HCT116 (cell line): ENCODE measurements at regions not wholly inside any gene's neighbourhood (a gene's known extent, or its start where the extent isn't known, plus 50 kb on each side); places are given as distances from the start of the nearest gene placed in this dataset.

ENCODE experiments used
- ATAC-seq: fragments of 200-7000 bp; cut with Tn5 transposase; 2 replicates; pipeline ENCODE4 v1.9.1; 2020; ENCODE audit warnings: mild to moderate bottlenecking, moderate library complexity
- BruUV-seq: library from RNA; stranded (reverse); fragments of 400-500 nt; replicated peaks from 2 replicates; lab custom pipeline; 2021; lab: Mats Ljungman, UMichigan
- CTCF ChIA-PET: fragments of 300-600 bp; sonication (Branson Sonifier 250); formaldehyde crosslinking; loops from one replicate; lab custom pipeline; 2021; ENCODE audit warnings: antibody characterized with exemption; lab: Charles Lee
- POLR2A ChIA-PET: fragments of 300-600, 350-600 bp; sonication (Branson Sonifier 250); formaldehyde crosslinking; loops from one replicate; lab custom pipeline; 2021; ENCODE audit warnings: antibody characterized with exemption; lab: Charles Lee
- RAD21 ChIA-PET, 2 experiments: fragments of 300-600 bp; sonication (Branson Sonifier 250); formaldehyde crosslinking; loops; one replicate each; lab custom pipeline; 2023; ENCODE audit warnings: low total read pairs in 2 of 2; ENCODE audit not compliant: uncharacterized antibody in 2 of 2, unreplicated experiment in 2 of 2, low non-redundant PET in 1 of 2; lab: Charles Lee
- DNase-seq: peaks from one replicate; pipeline ENCODE4 v3.0.0-alpha.2; 2010; ENCODE audit warnings: low read depth, low spot score
- H2AFZ ChIP-seq: fragments of 200-600 bp; shearing (Covaris generic), sonication (generic); 2 replicates; pipeline ENCODE4 v1.6.1; 2017; ENCODE audit warnings: low read depth, mixed run types, mixed read lengths, antibody characterized with exemption, low read length; ENCODE audit not compliant: poor library complexity, severe bottlenecking
- H3K27ac ChIP-seq: 2 replicates; pipeline ENCODE4 v1.5.1; 2012; ENCODE audit warnings: low read depth, low read length
- H3K27me3 ChIP-seq: fragments of 200-600 bp; sonication (generic); 2 replicates; pipeline ENCODE4 v1.6.1; 2016; ENCODE audit warnings: mixed run types, low read length, mixed read lengths; ENCODE audit not compliant: insufficient read depth
- H3K36me3 ChIP-seq, 2 experiments: fragments of 200-500 bp in 1 of 2; fragments of 200-600 bp in 1 of 2; sonication (Bioruptor generic) in 1 of 2; sonication (generic) in 1 of 2; 2 replicates each; pipeline versions ENCODE4 v1.5.1 to v1.6.1; 2014 to 2016; ENCODE audit warnings: low read length in 2 of 2, inconsistent platforms in 1 of 2, mixed read lengths in 1 of 2, mixed run types in 1 of 2; ENCODE audit not compliant: insufficient read depth in 2 of 2, control insufficient read depth in 1 of 2
- H3K4me1 ChIP-seq, 2 experiments: fragments of 200-600 bp in 1 of 2; sonication (generic) in 1 of 2; 2 replicates each; pipeline versions ENCODE4 v1.5.1 to v1.6.1; 2012 to 2017; ENCODE audit warnings: low read length in 2 of 2, inconsistent platforms in 1 of 2, mild to moderate bottlenecking in 1 of 2, mixed read lengths in 1 of 2, mixed run types in 1 of 2, moderate library complexity in 1 of 2; ENCODE audit not compliant: insufficient read depth in 2 of 2, control insufficient read depth in 1 of 2
- H3K4me2 ChIP-seq: fragments of 200-600 bp; sonication (generic); 2 replicates; pipeline ENCODE4 v1.6.1; 2017; ENCODE audit warnings: mixed run types, low read length, mixed read lengths
- H3K4me3 ChIP-seq, 2 experiments: fragments of 200-600 bp in 1 of 2; sonication (generic) in 1 of 2; replicated peaks in 1 of 2; 2 replicates each; pipeline ENCODE4 v1.5.1; 2011 to 2016; ENCODE audit warnings: low read length in 2 of 2, control low read depth in 1 of 2, low read depth in 1 of 2, mild to moderate bottlenecking in 1 of 2, mixed read lengths in 1 of 2, mixed run types in 1 of 2
- H3K79me2 ChIP-seq: fragments of 200-600 bp; sonication (generic); 2 replicates; pipeline ENCODE4 v1.6.1; 2017; ENCODE audit warnings: mild to moderate bottlenecking, mixed run types, low read length, moderate library complexity, mixed read lengths; ENCODE audit not compliant: insufficient read depth
- H3K9ac ChIP-seq: fragments of 200-600 bp; sonication (generic); 2 replicates; pipeline ENCODE4 v1.6.1; 2016; ENCODE audit warnings: low read length, mixed read lengths
- H3K9me2 ChIP-seq: fragments of 200-600 bp; sonication (generic), shearing (Covaris generic); 2 replicates; pipeline ENCODE4 v1.6.1; 2017; ENCODE audit warnings: mixed run types, mild to moderate bottlenecking, moderate library complexity; ENCODE audit not compliant: insufficient read depth
- H3K9me3 ChIP-seq, 2 experiments: fragments of 200-500 bp in 1 of 2; fragments of 200-600 bp in 1 of 2; sonication (Bioruptor generic) in 1 of 2; sonication (generic) in 1 of 2; 2 replicates each; pipeline ENCODE4 v1.6.1; 2014 to 2017; ENCODE audit warnings: low read length in 2 of 2, mixed read lengths in 2 of 2, inconsistent platforms in 1 of 2, low read depth in 1 of 2, mild to moderate bottlenecking in 1 of 2, mixed run types in 1 of 2, moderate library complexity in 1 of 2; ENCODE audit not compliant: control insufficient read depth in 1 of 2, insufficient read depth in 1 of 2
- H4K20me1 ChIP-seq: fragments of 200-600 bp; sonication (generic), shearing (Covaris generic); 2 replicates; pipeline ENCODE4 v1.6.1; 2017; ENCODE audit warnings: mixed run types, mild to moderate bottlenecking, moderate library complexity; ENCODE audit not compliant: insufficient read depth
- CEBPB ChIP-seq: IDR thresholded peaks from 2 replicates; pipeline ENCODE4 v1.6.1; 2012; ENCODE audit warnings: low read depth
- POLR2AphosphoS5 ChIP-seq: IDR thresholded peaks from 2 replicates; pipeline ENCODE4 v1.6.1; 2011; ENCODE audit warnings: mild to moderate bottlenecking, low read depth, low read length, moderate library complexity
- RAD21 ChIP-seq: IDR thresholded peaks from 2 replicates; pipeline ENCODE4 v1.6.1; 2012; ENCODE audit warnings: low read depth, mild to moderate bottlenecking
- intact Hi-C: fragments of 100-400 bp; cut with micrococcal nuclease; formaldehyde crosslinking; loops from 2 replicates; pipeline ENCODE4 v1.10.0; 2022
- TF ChIP-seq, protein P1 (sequence below): IDR thresholded peaks from 2 replicates; pipeline ENCODE4 v1.6.1; 2012; ENCODE audit warnings: low read depth
- TF ChIP-seq, protein P2 (sequence below): IDR thresholded peaks from 2 replicates; pipeline ENCODE4 v1.6.1; 2012
- TF ChIP-seq, protein P3 (sequence below): IDR thresholded peaks from 2 replicates; pipeline ENCODE4 v1.6.1; 2012

DNA sequence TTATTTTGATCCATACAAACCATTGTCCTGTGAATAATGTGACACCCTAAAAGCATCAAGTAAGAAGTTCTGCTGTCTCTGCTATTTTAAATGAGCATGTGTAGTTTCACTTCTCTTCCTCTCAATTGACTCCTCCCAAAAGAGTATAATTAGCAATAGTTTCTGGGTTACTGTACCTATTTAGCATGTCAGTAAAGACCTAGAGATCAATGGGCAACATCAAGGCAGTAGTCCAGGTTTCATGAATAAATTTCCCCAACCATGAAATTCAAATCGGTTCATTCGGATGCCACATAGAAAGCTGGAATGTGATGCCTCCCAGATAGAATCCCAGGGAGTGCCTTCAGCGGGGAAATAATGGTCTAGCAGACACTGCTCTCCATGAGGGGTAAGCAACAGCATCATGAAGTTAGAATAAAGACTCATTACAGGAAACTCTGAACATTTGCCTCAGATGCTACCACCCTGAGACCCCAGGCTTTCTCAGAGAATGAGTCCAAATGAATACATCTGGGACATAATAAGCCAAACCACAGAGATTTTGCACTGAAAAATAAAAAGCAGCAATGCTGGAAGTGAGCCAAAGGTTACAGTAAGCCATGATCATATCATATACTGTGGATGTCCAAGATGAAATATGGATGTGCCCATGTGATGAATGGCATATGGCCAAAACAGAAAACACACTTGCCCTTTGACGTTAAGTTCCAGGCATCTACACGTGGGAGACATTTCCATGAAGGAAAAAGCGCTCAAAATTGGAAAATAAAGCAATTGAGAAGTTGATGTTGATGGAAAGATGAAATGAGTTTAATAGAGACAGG, 1107.0 kb upstream of the SEMA6A start:
- H3K4me1 ChIP-seq = 0 out of 4 replicates have a peak, but pooled peaks cover 3 to 5% of the 10 kb centered on the region in 2 experiments
- no peak overlapping the region for H3K27ac ChIP-seq
- no peaks in the 10 kb centered on the region for H3K27me3 ChIP-seq
- no peak overlapping the region for H2AFZ ChIP-seq
- intact Hi-C loops = no loop called here
- H3K4me3 ChIP-seq = no peak overlapping the region
- H3K36me3 ChIP-seq = no peaks in the 10 kb centered on the region
- TF ChIP-seq RAD21 (no peak), CEBPB (no peak), POLR2AphosphoS5 (no peak)
- TF ChIP-seq, protein P1, sequence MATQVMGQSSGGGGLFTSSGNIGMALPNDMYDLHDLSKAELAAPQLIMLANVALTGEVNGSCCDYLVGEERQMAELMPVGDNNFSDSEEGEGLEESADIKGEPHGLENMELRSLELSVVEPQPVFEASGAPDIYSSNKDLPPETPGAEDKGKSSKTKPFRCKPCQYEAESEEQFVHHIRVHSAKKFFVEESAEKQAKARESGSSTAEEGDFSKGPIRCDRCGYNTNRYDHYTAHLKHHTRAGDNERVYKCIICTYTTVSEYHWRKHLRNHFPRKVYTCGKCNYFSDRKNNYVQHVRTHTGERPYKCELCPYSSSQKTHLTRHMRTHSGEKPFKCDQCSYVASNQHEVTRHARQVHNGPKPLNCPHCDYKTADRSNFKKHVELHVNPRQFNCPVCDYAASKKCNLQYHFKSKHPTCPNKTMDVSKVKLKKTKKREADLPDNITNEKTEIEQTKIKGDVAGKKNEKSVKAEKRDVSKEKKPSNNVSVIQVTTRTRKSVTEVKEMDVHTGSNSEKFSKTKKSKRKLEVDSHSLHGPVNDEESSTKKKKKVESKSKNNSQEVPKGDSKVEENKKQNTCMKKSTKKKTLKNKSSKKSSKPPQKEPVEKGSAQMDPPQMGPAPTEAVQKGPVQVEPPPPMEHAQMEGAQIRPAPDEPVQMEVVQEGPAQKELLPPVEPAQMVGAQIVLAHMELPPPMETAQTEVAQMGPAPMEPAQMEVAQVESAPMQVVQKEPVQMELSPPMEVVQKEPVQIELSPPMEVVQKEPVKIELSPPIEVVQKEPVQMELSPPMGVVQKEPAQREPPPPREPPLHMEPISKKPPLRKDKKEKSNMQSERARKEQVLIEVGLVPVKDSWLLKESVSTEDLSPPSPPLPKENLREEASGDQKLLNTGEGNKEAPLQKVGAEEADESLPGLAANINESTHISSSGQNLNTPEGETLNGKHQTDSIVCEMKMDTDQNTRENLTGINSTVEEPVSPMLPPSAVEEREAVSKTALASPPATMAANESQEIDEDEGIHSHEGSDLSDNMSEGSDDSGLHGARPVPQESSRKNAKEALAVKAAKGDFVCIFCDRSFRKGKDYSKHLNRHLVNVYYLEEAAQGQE = no peak
- TF ChIP-seq, protein P2, sequence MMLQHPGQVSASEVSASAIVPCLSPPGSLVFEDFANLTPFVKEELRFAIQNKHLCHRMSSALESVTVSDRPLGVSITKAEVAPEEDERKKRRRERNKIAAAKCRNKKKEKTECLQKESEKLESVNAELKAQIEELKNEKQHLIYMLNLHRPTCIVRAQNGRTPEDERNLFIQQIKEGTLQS = no peak
- TF ChIP-seq, protein P3, sequence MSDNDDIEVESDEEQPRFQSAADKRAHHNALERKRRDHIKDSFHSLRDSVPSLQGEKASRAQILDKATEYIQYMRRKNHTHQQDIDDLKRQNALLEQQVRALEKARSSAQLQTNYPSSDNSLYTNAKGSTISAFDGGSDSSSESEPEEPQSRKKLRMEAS = no peak
- ChIA-PET RAD21 (no interaction called here), CTCF (no interaction called here), POLR2A (no interaction called here)
- no peaks in the 10 kb centered on the region for H3K9me3 ChIP-seq
- no peaks in the 10 kb centered on the region for H4K20me1 ChIP-seq
- no peaks in the 10 kb centered on the region for H3K9me2 ChIP-seq
- BruUV-seq = no TSS peak
- no peak overlapping the region for H3K9ac ChIP-seq
- DNase-seq = no peak
- ATAC-seq = no peak
- no peak overlapping the region for H3K4me2 ChIP-seq
- H3K79me2 ChIP-seq = no peaks in the 10 kb centered on the region
